B cell (primary cell): ENCODE measurements at regions not wholly inside any gene's neighbourhood (a gene's known extent, or its start where the extent isn't known, plus 50 kb on each side); places are given as distances from the start of the nearest gene placed in this dataset.

Source experiments
- EZH2 ChIP-seq: IDR thresholded peaks from 2 replicates; pipeline ENCODE4 v1.6.1; 2012; ENCODE audit warnings: borderline replicate concordance, low read depth, mild to moderate bottlenecking, moderate library complexity, low read length; ENCODE audit not compliant: insufficient read depth, poor library complexity, severe bottlenecking
- TF ChIP-seq, protein P1 (sequence below): fragments of 200-600 bp; IDR thresholded peaks from one replicate; pipeline ENCODE4 v1.8.0; 2022; ENCODE audit warnings: antibody characterized with exemption, mild to moderate bottlenecking

DNA sequence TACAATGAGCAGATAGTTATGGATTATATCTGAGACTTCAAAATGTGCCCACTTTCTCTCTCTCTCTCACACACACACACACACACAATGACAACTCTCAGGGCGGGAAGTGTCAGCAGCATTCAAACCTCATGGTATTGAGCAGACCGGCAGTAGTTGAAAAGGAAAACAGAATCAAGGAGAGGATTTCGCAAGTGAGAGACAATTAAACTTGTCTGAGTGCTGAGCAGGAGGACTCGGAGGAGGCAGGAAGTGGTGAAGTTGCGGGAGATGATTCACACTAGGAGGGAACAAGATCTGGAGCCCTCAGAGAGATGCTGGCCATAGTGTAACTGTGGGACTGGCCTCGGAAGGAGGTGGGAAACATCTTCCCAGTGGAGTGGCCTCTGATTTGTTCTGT, 353.1 kb downstream of the EFNB2 start:
- TF ChIP-seq EZH2: no peak
- TF ChIP-seq, protein P1, sequence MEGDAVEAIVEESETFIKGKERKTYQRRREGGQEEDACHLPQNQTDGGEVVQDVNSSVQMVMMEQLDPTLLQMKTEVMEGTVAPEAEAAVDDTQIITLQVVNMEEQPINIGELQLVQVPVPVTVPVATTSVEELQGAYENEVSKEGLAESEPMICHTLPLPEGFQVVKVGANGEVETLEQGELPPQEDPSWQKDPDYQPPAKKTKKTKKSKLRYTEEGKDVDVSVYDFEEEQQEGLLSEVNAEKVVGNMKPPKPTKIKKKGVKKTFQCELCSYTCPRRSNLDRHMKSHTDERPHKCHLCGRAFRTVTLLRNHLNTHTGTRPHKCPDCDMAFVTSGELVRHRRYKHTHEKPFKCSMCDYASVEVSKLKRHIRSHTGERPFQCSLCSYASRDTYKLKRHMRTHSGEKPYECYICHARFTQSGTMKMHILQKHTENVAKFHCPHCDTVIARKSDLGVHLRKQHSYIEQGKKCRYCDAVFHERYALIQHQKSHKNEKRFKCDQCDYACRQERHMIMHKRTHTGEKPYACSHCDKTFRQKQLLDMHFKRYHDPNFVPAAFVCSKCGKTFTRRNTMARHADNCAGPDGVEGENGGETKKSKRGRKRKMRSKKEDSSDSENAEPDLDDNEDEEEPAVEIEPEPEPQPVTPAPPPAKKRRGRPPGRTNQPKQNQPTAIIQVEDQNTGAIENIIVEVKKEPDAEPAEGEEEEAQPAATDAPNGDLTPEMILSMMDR: no peak
